ENCODE measurements at regions not wholly inside any gene's neighbourhood (a gene's known extent, or its start where the extent isn't known, plus 50 kb on each side); places are given as distances from the start of the nearest gene placed in this dataset.
"Not testable (repeated sequence)": the region's sequence is repeated elsewhere in the genome, so short reads cannot be mapped to it uniquely, and the experiment has no call there.

- DNase-seq = not testable (repeated sequence)
Measured at GRCh38 chr7:153409567-153410342, 642.4 kb upstream of the DPP6 start.

- not testable (repeated sequence) for DNase-seq
Measured at GRCh38 chr7:153410997-153411642, 641.1 kb upstream of the DPP6 start.

- not testable (repeated sequence) for DNase-seq
Measured at GRCh38 chr7:153412114-153412823, 639.9 kb upstream of the DPP6 start.

- DNase-seq = not testable (repeated sequence)
Measured at GRCh38 chr7:153412824-153413198, 639.4 kb upstream of the DPP6 start.

GRCh38 chr7:153413199-153413539 is 639.0 kb upstream of the DPP6 start:
- DNase-seq = no peak

GRCh38 chr7:153413540-153414287 is 638.5 kb upstream of the DPP6 start:
- DNase-seq = no peak

DNA sequence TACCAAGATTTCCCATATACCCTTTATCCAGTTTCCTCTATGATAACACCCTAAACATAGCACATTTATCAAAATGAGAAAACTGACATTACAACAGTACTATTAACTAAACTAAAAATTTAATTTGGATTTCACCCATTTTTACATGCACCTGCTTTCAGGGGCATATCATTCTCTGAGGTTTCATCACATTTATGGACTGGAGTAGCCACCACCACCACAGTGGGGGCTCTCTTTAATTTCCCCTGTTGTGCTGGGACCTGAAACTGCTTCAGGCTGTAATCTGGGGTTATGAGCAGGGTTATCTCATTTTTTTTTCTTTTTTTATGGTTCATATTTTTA is 637.9 kb upstream of the DPP6 start:
- no peak for DNase-seq

- no peak for DNase-seq
Measured at GRCh38 chr7:153415632-153416031, 636.6 kb upstream of the DPP6 start.

- no peak for DNase-seq
Measured at GRCh38 chr7:153422291-153423209, 629.6 kb upstream of the DPP6 start.

- DNase-seq = no peak
Measured at GRCh38 chr7:153423210-153423590, 629.0 kb upstream of the DPP6 start.

- no peak for DNase-seq
Measured at GRCh38 chr7:153430931-153431330, 621.3 kb upstream of the DPP6 start.

DNA sequence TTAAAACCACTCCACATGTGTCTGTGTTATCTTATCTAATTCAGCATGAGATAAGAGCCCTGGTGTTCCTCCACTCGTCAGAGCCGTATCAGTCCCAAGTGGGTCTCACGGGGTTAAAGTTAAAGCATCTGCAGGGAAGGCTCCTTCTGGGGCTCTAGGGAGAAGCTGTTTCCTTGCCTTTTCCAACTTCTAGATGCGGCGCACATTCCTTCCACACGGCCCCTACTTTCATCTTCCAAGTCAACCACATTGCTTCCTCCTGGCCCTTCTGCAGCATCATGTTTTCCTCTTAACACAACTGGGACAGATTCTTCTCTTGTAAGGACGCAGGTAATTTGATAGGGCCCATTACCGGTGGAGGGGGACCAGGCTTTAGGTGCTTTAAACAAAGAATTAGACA is 620.1 kb upstream of the DPP6 start:
- no peak for DNase-seq

GRCh38 chr7:153433223-153433622 is 619.0 kb upstream of the DPP6 start:
- DNase-seq = no peak

- DNase-seq = no peak
Measured at GRCh38 chr7:153440715-153441114, 611.5 kb upstream of the DPP6 start.

DNA sequence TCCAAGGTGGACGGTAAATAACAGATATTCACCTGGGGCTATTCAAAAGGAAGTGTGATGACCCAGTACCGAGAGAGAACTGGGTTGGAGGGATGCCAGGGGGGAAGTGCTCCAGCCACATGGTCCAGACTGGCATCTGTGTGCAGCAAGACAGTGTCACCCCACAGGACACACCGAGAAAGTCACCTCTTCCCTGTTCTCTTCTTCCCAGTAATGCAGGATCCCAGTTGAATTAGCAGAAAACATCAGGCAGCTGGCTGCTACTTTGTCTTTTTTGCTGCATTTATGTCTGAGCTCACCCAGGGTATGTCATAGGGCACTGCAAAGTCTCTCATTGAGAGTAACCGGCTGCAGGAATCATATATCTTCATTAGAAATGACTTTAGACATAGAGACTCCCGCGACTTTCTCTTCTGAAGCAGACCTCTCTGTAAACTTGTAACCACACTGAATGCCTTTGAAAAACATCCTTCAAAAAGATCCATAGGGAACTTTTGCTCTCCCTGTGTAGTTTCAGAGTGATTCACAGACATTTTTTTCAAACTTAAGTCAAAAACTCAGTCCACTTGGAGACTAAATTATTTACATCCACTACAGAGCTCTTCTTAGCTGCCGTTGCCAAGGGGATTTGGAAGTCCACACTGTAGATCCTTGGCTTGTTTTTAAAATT is 609.0 kb upstream of the DPP6 start:
- DNase-seq = no peak

GRCh38 chr7:153444641-153445040 is 607.6 kb upstream of the DPP6 start:
- no peak for DNase-seq

DNA sequence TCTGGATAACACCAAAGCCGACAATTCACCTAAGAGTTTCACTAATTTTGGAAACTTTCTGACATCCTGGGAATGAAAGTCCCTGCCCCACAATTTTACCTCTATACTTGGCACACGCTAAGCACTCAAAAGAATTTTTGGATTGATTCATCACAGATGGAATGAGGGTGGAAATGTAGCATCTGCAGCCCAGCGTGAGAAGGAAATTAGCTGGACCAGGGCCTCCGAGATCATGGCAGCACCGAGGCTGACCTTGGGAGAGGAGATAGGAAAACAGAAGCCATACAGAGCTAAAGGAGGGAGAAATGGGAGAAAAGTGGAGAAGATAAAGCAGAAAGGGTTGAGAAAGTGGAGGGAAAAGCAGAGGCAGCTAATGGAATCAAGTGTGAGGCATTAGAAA is 606.6 kb upstream of the DPP6 start:
- no peak for DNase-seq

DNA sequence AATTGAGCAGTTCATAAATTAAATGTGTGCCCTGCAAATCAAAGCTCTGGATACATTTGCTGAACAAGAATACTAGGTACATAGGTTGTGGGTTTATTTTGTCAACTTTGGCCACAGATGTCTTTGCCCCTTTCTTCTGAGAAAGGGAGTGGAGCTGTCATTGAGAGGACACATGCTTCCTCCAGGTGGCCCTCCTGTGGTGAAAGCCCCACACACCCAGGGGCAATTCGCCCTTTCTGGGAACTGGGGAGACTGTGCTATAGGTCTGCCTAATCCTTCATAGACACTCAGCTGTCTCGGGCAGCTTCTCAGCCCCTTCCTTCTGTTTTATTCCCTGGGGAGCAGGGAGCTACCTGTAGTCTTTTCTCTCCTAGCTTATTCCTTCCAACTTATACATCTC is 605.7 kb upstream of the DPP6 start:
- DNase-seq = no peak

GRCh38 chr7:153447011-153447410 is 605.2 kb upstream of the DPP6 start:
- DNase-seq = no peak

GRCh38 chr7:153452661-153453060 is 599.5 kb upstream of the DPP6 start:
- no peak for DNase-seq

GRCh38 chr7:153454306-153454705 is 597.9 kb upstream of the DPP6 start:
- no peak for DNase-seq

DNA sequence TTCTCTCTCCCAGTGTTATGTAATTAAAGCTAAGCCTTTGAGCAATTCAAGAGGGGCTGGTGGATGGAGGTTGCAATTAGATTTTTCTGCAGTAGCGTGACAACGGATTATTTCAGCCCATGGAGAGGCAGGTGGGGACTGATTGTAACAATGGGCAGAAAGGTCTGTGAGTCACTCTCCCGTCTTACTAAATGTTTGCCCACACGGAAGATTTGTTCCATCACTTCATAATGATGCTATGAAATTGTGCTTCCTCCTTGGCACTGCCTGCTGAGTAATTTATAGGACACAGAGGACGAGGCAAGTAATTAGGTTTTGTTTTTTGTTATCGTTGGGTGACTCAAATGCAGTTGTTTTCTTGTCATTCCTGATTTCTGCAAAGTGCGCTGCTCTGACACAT is 594.5 kb upstream of the DPP6 start:
- DNase-seq = no peak

Measured in inflammatory macrophage (primary cell).